GM12878 (cell line): ENCODE measurements at regions not wholly inside any gene's neighbourhood (a gene's known extent, or its start where the extent isn't known, plus 50 kb on each side); places are given as distances from the start of the nearest gene placed in this dataset.

Experiments used
- ATAC-seq: fragments of 200-7000 bp; cut with Tn5 transposase; 3 replicates; pipeline ENCODE4 v1.9.1; 2020; ENCODE audit warnings: mild to moderate bottlenecking, moderate library complexity
- BruUV-seq: library from RNA; stranded (reverse); fragments of 400-500 nt; replicated peaks from 2 replicates; lab custom pipeline; 2021; lab: Mats Ljungman, UMichigan
- CTCF ChIA-PET: fragments of 300-600 bp; sonication (Branson Sonifier 250); formaldehyde crosslinking; extraction: SDS; loops from one replicate; lab custom pipeline; 2021; ENCODE audit warnings: inconsistent platforms; lab: Yijun Ruan, JAX
- POLR2A ChIA-PET: fragments of 350-600 bp; formaldehyde crosslinking; extraction: SDS; loops from one replicate; lab custom pipeline; 2021; ENCODE audit warnings: inconsistent platforms; lab: Charles Lee
- RAD21 ChIA-PET: fragments of 300-600 bp; sonication (Branson Sonifier 250); formaldehyde crosslinking; loops from one replicate; lab custom pipeline; 2023; ENCODE audit warnings: antibody characterized with exemption; ENCODE audit not compliant: unreplicated experiment; lab: Charles Lee
- SMC1A ChIA-PET: fragments of 300-600 bp; sonication (Branson Sonifier 250); formaldehyde crosslinking; loops from one replicate; lab custom pipeline; 2023; ENCODE audit not compliant: unreplicated experiment, uncharacterized antibody; lab: Charles Lee
- DNase-seq: peaks from one replicate; pipeline ENCODE4 v3.0.0-alpha.2; 2011; ENCODE audit warnings: low read depth, low spot score
- FAIRE-seq: peaks from 3 replicates; lab custom pipeline; 2011; peaks lifted over from hg19 to GRCh38; lab: Jason Lieb, UNC
- H2AFZ ChIP-seq: 2 replicates; pipeline ENCODE4 v1.6.0; 2011; ENCODE audit warnings: low read depth, low read length, control low read depth; ENCODE audit not compliant: control insufficient read depth
- H3K27ac ChIP-seq: 2 replicates; pipeline ENCODE4 v1.5.1; 2011; ENCODE audit warnings: control low read depth; ENCODE audit not compliant: control insufficient read depth, insufficient read depth
- H3K27me3 ChIP-seq, 2 experiments: replicated peaks in 1 of 2; 2 replicates each; pipeline versions ENCODE4 v1.6.0 to v1.6.1; 2011; ENCODE audit warnings: low read length in 1 of 2; ENCODE audit not compliant: control insufficient read depth in 2 of 2, insufficient read depth in 2 of 2
- H3K36me3 ChIP-seq, 2 experiments: 2 replicates each; pipeline ENCODE4 v1.5.1; 2011; ENCODE audit warnings: low read length in 1 of 2; ENCODE audit not compliant: control insufficient read depth in 2 of 2, insufficient read depth in 2 of 2
- H3K4me1 ChIP-seq: 2 replicates; pipeline ENCODE4 v1.6.1; 2011; ENCODE audit warnings: mild to moderate bottlenecking, low read length, moderate library complexity, mixed read lengths; ENCODE audit not compliant: control insufficient read depth, insufficient read depth
- H3K4me2 ChIP-seq: 2 replicates; pipeline ENCODE4 v1.6.0; 2011; ENCODE audit warnings: control low read depth; ENCODE audit not compliant: control insufficient read depth, insufficient read depth
- H3K4me3 ChIP-seq: fragments of 200-600 bp; sonication (generic); 2 replicates; pipeline ENCODE4 v1.5.1; 2016
- H3K79me2 ChIP-seq: 2 replicates; pipeline ENCODE4 v1.6.0; 2011; ENCODE audit warnings: low read length; ENCODE audit not compliant: control insufficient read depth, insufficient read depth
- H3K9ac ChIP-seq: 2 replicates; pipeline ENCODE4 v1.8.0; 2011; ENCODE audit warnings: low read length, control low read depth, mixed read lengths; ENCODE audit not compliant: control insufficient read depth, insufficient read depth
- H3K9me3 ChIP-seq: replicated peaks from 3 replicates; pipeline ENCODE4 v1.5.1; 2011; ENCODE audit warnings: mild to moderate bottlenecking, low read length; ENCODE audit not compliant: control insufficient read depth, insufficient read depth
- H4K20me1 ChIP-seq: 2 replicates; pipeline ENCODE4 v1.6.0; 2011; ENCODE audit not compliant: control insufficient read depth, insufficient read depth
- ESRRA ChIP-seq: IDR thresholded peaks from 2 replicates; pipeline ENCODE4 v1.6.1; 2012; ENCODE audit warnings: mild to moderate bottlenecking, low read length, improper control_type of control experiment
- GABPA ChIP-seq: IDR thresholded peaks from 2 replicates; pipeline ENCODE4 v1.6.1; 2014; ENCODE audit warnings: antibody characterized with exemption, low read depth, mild to moderate bottlenecking, inconsistent platforms
- IKZF2 ChIP-seq, 2 experiments: fragments of 450-650 bp; IDR thresholded peaks; 2 replicates each; pipeline ENCODE4 v1.6.1; 2017; ENCODE audit warnings: mild to moderate bottlenecking in 2 of 2, moderate library complexity in 2 of 2
- NKRF ChIP-seq: fragments of 450-650 bp; conservative IDR thresholded peaks from 2 replicates; pipeline ENCODE4 v1.6.1; 2017; ENCODE audit warnings: mild to moderate bottlenecking, moderate library complexity
- NR2C1 ChIP-seq: fragments of 450-650 bp; IDR thresholded peaks from 2 replicates; pipeline ENCODE4 v1.6.1; 2017; ENCODE audit warnings: antibody characterized with exemption, mild to moderate bottlenecking, moderate library complexity
- RB1 ChIP-seq: fragments of 450-650 bp; formaldehyde crosslinking; IDR thresholded peaks from 2 replicates; pipeline ENCODE4 v1.6.1; 2017; ENCODE audit warnings: mild to moderate bottlenecking, borderline replicate concordance
- REST ChIP-seq: IDR thresholded peaks from 2 replicates; pipeline ENCODE4 v1.6.1; 2012; ENCODE audit warnings: mild to moderate bottlenecking, low read depth, low read length
- SPI1 ChIP-seq: IDR thresholded peaks from 2 replicates; pipeline ENCODE4 v1.6.1; 2011; ENCODE audit warnings: low read depth, mild to moderate bottlenecking, low read length, moderate library complexity, borderline replicate concordance; ENCODE audit not compliant: insufficient read depth
- TAF1 ChIP-seq: IDR thresholded peaks from 2 replicates; pipeline ENCODE4 v1.6.1; 2011; ENCODE audit warnings: mild to moderate bottlenecking, low read depth, low read length, borderline replicate concordance
- ZNF592 ChIP-seq: fragments of 450-650 bp; IDR thresholded peaks from 2 replicates; pipeline ENCODE4 v1.6.1; 2017; ENCODE audit warnings: mild to moderate bottlenecking, moderate library complexity
- ZNF622 ChIP-seq: fragments of 450-650 bp; IDR thresholded peaks from 2 replicates; pipeline ENCODE4 v1.6.1; 2017; ENCODE audit warnings: mild to moderate bottlenecking, inconsistent platforms
- in situ Hi-C: fragments of 300-500 bp; cut with MboI; formaldehyde crosslinking; loops from 9 replicates; pipeline ENCODE4 v1.14.3; 2018; ENCODE audit warnings: mixed read lengths
- intact Hi-C: fragments of 100-400 bp; cut with micrococcal nuclease; formaldehyde crosslinking; loops from one replicate; pipeline ENCODE4 v1.14.2; 2022; ENCODE audit not compliant: unreplicated experiment

GRCh38 chr9:107180206-107180605 lies 102.9 kb upstream of the RAD23B start (continued):
- no peak for TF ChIP-seq NKRF
- no peak for TF ChIP-seq NR2C1
- no peak for TF ChIP-seq RB1
- TF ChIP-seq SPI1 = no peak
- TF ChIP-seq ZNF622 = no peak
- TF ChIP-seq ESRRA = no peak

GRCh38 chr9:107183176-107183575 lies 99.9 kb upstream of the RAD23B start:
- POLR2A ChIA-PET = interaction anchor here (0.6 kb wide), 3 partner anchors 35 to 319 kb away, joined by 3 to 4 read pairs (median 3); no protein-coding TSS in a partner anchor
- H3K4me1 ChIP-seq = no peaks in the 10 kb centered on the region
- H3K9ac ChIP-seq = no peak overlapping the region
- DNase-seq (no peak), ATAC-seq (no peak), FAIRE-seq (no peak)
- H2AFZ ChIP-seq = no peak overlapping the region
- no peak overlapping the region for H3K4me3 ChIP-seq
- CTCF ChIA-PET = interaction anchor here (0.7 to 1.5 kb wide), 4 partner anchors 8 to 158 kb away, joined by 3 to 5 read pairs (median 4); no protein-coding TSS in a partner anchor
- no peaks in the 10 kb centered on the region for H3K36me3 ChIP-seq
- H3K9me3 ChIP-seq = peaks cover 2% of the 10 kb centered on the region; the same call in 2 of the 3 replicates
- SMC1A ChIA-PET = interaction anchor here (0.7 to 1.1 kb wide), 4 partner anchors 24 to 422 kb away, joined by 3 to 4 read pairs (median 3); no protein-coding TSS in a partner anchor
- no peak overlapping the region for H3K4me2 ChIP-seq
- intact Hi-C loops (no loop called here), in situ Hi-C loops (no loop called here)
- H3K79me2 ChIP-seq = no peaks in the 10 kb centered on the region
- BruUV-seq = no TSS peak
- RAD21 ChIA-PET = interaction anchor here (2.0 kb wide), 1 partner anchor 8 kb away, joined by 4 read pairs; no protein-coding TSS in a partner anchor
- H4K20me1 ChIP-seq = no peaks in the 10 kb centered on the region
- no peak overlapping the region for H3K27ac ChIP-seq
- H3K27me3 ChIP-seq = no peaks in the 10 kb centered on the region
- TF ChIP-seq ZNF592 = no peak
- TF ChIP-seq GABPA = no peak
- no peak for TF ChIP-seq TAF1
- TF ChIP-seq IKZF2 (IDR thresholded peaks at IDR 0.05) = no peak
- no peak for TF ChIP-seq REST
